Neuron (in vitro differentiated cells): ENCODE measurements at regions not wholly inside any gene's neighbourhood (a gene's known extent, or its start where the extent isn't known, plus 50 kb on each side); places are given as distances from the start of the nearest gene placed in this dataset.

Experiments used
- H2AFZ ChIP-seq: one replicate; pipeline ENCODE4 v1.6.1; 2013; ENCODE audit warnings: low read depth, mild to moderate bottlenecking, inconsistent platforms, low read length, moderate library complexity
- H3K27me3 ChIP-seq: one replicate; pipeline ENCODE4 v1.6.1; 2013; ENCODE audit warnings: low read length; ENCODE audit not compliant: insufficient read depth
- H3K36me3 ChIP-seq: one replicate; pipeline ENCODE4 v1.6.1; 2013; ENCODE audit warnings: low read length; ENCODE audit not compliant: insufficient read depth
- H3K4me1 ChIP-seq: one replicate; pipeline ENCODE4 v1.6.1; 2013; ENCODE audit warnings: low read length; ENCODE audit not compliant: insufficient read depth
- H3K4me3 ChIP-seq: 2 replicates; pipeline ENCODE4 v1.5.1; 2013; ENCODE audit warnings: mild to moderate bottlenecking, low read length, moderate library complexity
- H3K9me3 ChIP-seq: one replicate; pipeline ENCODE4 v1.6.1; 2013; ENCODE audit warnings: low read length

- H2AFZ ChIP-seq = no peak overlapping the region
- H3K27me3 ChIP-seq = no peaks in the 10 kb centered on the region
These were observed 426.8 kb upstream of the ADAMTS5 start for GRCh38 chr21:27393726-27394125.

GRCh38 chr21:27391990-27392389 is 425.1 kb upstream of the ADAMTS5 start:
- H3K27me3 ChIP-seq = no peaks in the 10 kb centered on the region
- H3K36me3 ChIP-seq = no peaks in the 10 kb centered on the region
- no peaks in the 10 kb centered on the region for H3K4me1 ChIP-seq
- H2AFZ ChIP-seq = no peak overlapping the region
- H3K9me3 ChIP-seq = no peaks in the 10 kb centered on the region
- no peak overlapping the region for H3K4me3 ChIP-seq

More at GRCh38 chr21:27393726-27394125, 426.8 kb upstream of the ADAMTS5 start:
- no peaks in the 10 kb centered on the region for H3K4me1 ChIP-seq
- H3K4me3 ChIP-seq = no peak overlapping the region
- H3K36me3 ChIP-seq = no peaks in the 10 kb centered on the region
- H3K9me3 ChIP-seq = no peaks in the 10 kb centered on the region

- H3K9me3 ChIP-seq = no peaks in the 10 kb centered on the region
- H2AFZ ChIP-seq = no peak overlapping the region
- no peaks in the 10 kb centered on the region for H3K27me3 ChIP-seq
- H3K4me3 ChIP-seq = no peak overlapping the region
- no peaks in the 10 kb centered on the region for H3K4me1 ChIP-seq
- H3K36me3 ChIP-seq = no peaks in the 10 kb centered on the region
These were observed 423.5 kb upstream of the ADAMTS5 start for GRCh38 chr21:27390384-27390783.

GRCh38 chr21:27388825-27389224 is 421.9 kb upstream of the ADAMTS5 start:
- Histone ChIP-seq H3K27me3 (no peaks in the 10 kb centered on the region), H3K36me3 (no peaks in the 10 kb centered on the region), H3K9me3 (no peaks in the 10 kb centered on the region), H3K4me1 (no peaks in the 10 kb centered on the region), H3K4me3 (no peak overlapping the region), H2AFZ (no peak overlapping the region)

GRCh38 chr21:27382404-27382803 is 415.5 kb upstream of the ADAMTS5 start:
- H3K4me1 ChIP-seq = no peaks in the 10 kb centered on the region
- no peaks in the 10 kb centered on the region for H3K9me3 ChIP-seq
- H3K36me3 ChIP-seq = no peaks in the 10 kb centered on the region

GRCh38 chr21:27380303-27380702 is 413.4 kb upstream of the ADAMTS5 start:
- Histone ChIP-seq H3K4me3 (no peak overlapping the region), H2AFZ (no peak overlapping the region), H3K9me3 (no peaks in the 10 kb centered on the region), H3K27me3 (no peaks in the 10 kb centered on the region), H3K4me1 (no peaks in the 10 kb centered on the region), H3K36me3 (no peaks in the 10 kb centered on the region)

More at GRCh38 chr21:27382404-27382803, 415.5 kb upstream of the ADAMTS5 start:
- Histone ChIP-seq H3K27me3 (no peaks in the 10 kb centered on the region), H3K4me3 (no peak overlapping the region), H2AFZ (no peak overlapping the region)

GRCh38 chr21:27379354-27379753 is 412.5 kb upstream of the ADAMTS5 start:
- H3K27me3 ChIP-seq = no peaks in the 10 kb centered on the region

GRCh38 chr21:27372381-27372780 is 405.5 kb upstream of the ADAMTS5 start:
- Histone ChIP-seq H3K27me3 (no peaks in the 10 kb centered on the region), H3K36me3 (no peaks in the 10 kb centered on the region)

More at GRCh38 chr21:27379354-27379753, 412.5 kb upstream of the ADAMTS5 start:
- no peaks in the 10 kb centered on the region for H3K9me3 ChIP-seq
- no peaks in the 10 kb centered on the region for H3K4me1 ChIP-seq
- no peak overlapping the region for H2AFZ ChIP-seq
- no peak overlapping the region for H3K4me3 ChIP-seq
- H3K36me3 ChIP-seq = no peaks in the 10 kb centered on the region

GRCh38 chr21:27371975-27372331 is 405.1 kb upstream of the ADAMTS5 start:
- no peaks in the 10 kb centered on the region for H3K36me3 ChIP-seq
- H3K9me3 ChIP-seq = no peaks in the 10 kb centered on the region
- H2AFZ ChIP-seq = no peak overlapping the region
- H3K4me3 ChIP-seq = no peak overlapping the region
- H3K4me1 ChIP-seq = no peaks in the 10 kb centered on the region
- H3K27me3 ChIP-seq = no peaks in the 10 kb centered on the region

More at GRCh38 chr21:27372381-27372780, 405.5 kb upstream of the ADAMTS5 start:
- Histone ChIP-seq H2AFZ (no peak overlapping the region), H3K4me1 (no peaks in the 10 kb centered on the region), H3K9me3 (no peaks in the 10 kb centered on the region), H3K4me3 (no peak overlapping the region)

GRCh38 chr21:27371115-27371974 is 404.5 kb upstream of the ADAMTS5 start:
- Histone ChIP-seq H3K9me3 (no peaks in the 10 kb centered on the region), H3K4me1 (no peaks in the 10 kb centered on the region), H3K36me3 (no peaks in the 10 kb centered on the region), H3K27me3 (no peaks in the 10 kb centered on the region), H3K4me3 (no peak overlapping the region), H2AFZ (no peak overlapping the region)

GRCh38 chr21:27369978-27370571 is 403.2 kb upstream of the ADAMTS5 start:
- no peaks in the 10 kb centered on the region for H3K9me3 ChIP-seq
- H3K4me1 ChIP-seq = no peaks in the 10 kb centered on the region
- no peak overlapping the region for H2AFZ ChIP-seq
- H3K4me3 ChIP-seq = no peak overlapping the region
- H3K27me3 ChIP-seq = no peaks in the 10 kb centered on the region
- no peaks in the 10 kb centered on the region for H3K36me3 ChIP-seq

GRCh38 chr21:27369234-27369633 is 402.3 kb upstream of the ADAMTS5 start:
- Histone ChIP-seq H3K9me3 (no peaks in the 10 kb centered on the region), H3K27me3 (no peaks in the 10 kb centered on the region), H3K4me1 (no peaks in the 10 kb centered on the region), H3K36me3 (no peaks in the 10 kb centered on the region), H2AFZ (no peak overlapping the region), H3K4me3 (no peak overlapping the region)

- Histone ChIP-seq H2AFZ (no peak overlapping the region), H3K9me3 (no peaks in the 10 kb centered on the region), H3K27me3 (no peaks in the 10 kb centered on the region), H3K4me1 (no peaks in the 10 kb centered on the region), H3K4me3 (no peak overlapping the region), H3K36me3 (no peaks in the 10 kb centered on the region)
These were observed 399.9 kb upstream of the ADAMTS5 start for GRCh38 chr21:27366646-27367235.
